LNCaP clone FGC (cell line): ENCODE measurements at regions not wholly inside any gene's neighbourhood (a gene's known extent, or its start where the extent isn't known, plus 50 kb on each side); places are given as distances from the start of the nearest gene placed in this dataset.
"Not testable (repeated sequence)": the region's sequence is repeated elsewhere in the genome, so short reads cannot be mapped to it uniquely, and the experiment has no call there.

Experiments
- DNase-seq: peaks from one replicate; pipeline ENCODE4 v3.0.0-alpha.2; 2011; ENCODE audit warnings: low read depth
- H3K4me3 ChIP-seq: 2 replicates; pipeline ENCODE4 v1.5.1; 2011; ENCODE audit warnings: mild to moderate bottlenecking, low read depth, low read length, control low read depth
- TF ChIP-seq, protein P1 (sequence below): IDR thresholded peaks from 2 replicates; pipeline ENCODE4 v1.5.1; 2012; ENCODE audit warnings: mild to moderate bottlenecking; ENCODE audit not compliant: control insufficient read depth, insufficient read depth; ENCODE audit errors: extremely low read depth

- TF ChIP-seq, protein P1, sequence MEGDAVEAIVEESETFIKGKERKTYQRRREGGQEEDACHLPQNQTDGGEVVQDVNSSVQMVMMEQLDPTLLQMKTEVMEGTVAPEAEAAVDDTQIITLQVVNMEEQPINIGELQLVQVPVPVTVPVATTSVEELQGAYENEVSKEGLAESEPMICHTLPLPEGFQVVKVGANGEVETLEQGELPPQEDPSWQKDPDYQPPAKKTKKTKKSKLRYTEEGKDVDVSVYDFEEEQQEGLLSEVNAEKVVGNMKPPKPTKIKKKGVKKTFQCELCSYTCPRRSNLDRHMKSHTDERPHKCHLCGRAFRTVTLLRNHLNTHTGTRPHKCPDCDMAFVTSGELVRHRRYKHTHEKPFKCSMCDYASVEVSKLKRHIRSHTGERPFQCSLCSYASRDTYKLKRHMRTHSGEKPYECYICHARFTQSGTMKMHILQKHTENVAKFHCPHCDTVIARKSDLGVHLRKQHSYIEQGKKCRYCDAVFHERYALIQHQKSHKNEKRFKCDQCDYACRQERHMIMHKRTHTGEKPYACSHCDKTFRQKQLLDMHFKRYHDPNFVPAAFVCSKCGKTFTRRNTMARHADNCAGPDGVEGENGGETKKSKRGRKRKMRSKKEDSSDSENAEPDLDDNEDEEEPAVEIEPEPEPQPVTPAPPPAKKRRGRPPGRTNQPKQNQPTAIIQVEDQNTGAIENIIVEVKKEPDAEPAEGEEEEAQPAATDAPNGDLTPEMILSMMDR: no peak
- no peak overlapping the region for H3K4me3 ChIP-seq
- no peak for DNase-seq
Measured at GRCh38 chr12:84484798-84485197, 427.8 kb downstream of the SLC6A15 start.

DNA sequence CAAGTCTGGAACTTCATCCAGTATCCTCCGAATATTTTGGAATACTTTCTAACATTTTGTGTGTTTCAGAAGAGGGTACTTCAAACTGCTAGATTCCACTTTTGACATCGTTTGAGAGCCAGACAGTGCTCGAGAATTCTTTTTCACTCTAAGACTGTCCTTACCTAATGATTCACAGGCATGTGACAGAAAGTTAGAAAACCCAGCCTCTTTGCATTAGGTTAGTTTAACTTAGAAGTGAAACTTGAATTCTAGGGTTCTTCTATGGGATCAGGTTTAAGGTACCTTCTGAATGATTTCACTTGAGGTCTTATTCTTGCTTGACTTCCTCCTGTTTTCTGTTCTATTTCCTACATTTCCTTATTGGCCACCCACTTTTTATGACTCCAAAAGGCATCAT lies 431.8 kb downstream of the SLC6A15 start:
- TF ChIP-seq, protein P1: no peak
- DNase-seq: no peak
- no peak overlapping the region for H3K4me3 ChIP-seq

DNA sequence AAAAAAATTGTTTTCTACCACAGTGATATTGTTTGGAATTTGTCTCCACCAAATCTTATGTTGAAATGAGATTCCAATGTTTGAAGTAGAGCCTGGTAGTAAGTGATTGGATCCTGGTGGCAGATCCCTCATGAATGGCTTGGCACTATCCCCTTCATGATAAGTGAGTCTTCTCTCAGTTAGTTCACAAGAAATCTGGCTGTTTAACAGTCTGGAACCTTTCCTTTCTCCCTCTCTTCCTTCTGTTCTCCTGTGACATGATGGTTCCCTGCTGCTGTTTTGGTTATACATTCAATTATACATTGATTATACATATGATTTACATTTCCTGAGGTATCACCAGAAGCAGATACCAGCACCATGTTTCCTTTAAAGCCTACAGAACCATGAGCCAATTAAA lies 442.2 kb downstream of the SLC6A15 start:
- H3K4me3 ChIP-seq: no peak overlapping the region
- no peak for DNase-seq
- TF ChIP-seq, protein P1: no peak

DNA sequence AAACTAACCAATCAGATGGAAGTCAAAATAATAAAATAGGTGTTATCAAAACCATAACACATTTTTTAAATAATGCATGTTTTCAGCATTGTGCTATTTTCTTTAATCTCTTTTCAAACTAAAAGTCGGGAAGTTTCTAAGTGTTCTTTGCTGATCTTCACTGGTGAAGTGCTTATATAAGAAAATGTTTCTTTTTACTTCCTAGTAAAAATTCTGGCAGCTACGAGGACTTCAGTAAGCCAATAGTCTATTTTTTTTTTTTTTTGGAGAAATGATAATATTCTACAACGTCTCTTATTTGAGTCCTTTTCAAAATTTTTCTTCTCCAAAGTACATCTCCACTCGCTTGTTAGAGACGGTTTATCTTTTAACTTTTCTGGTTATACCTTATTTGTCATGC lies 448.0 kb downstream of the SLC6A15 start:
- no peak overlapping the region for H3K4me3 ChIP-seq
- DNase-seq: no peak
- TF ChIP-seq, protein P1: no peak

DNA sequence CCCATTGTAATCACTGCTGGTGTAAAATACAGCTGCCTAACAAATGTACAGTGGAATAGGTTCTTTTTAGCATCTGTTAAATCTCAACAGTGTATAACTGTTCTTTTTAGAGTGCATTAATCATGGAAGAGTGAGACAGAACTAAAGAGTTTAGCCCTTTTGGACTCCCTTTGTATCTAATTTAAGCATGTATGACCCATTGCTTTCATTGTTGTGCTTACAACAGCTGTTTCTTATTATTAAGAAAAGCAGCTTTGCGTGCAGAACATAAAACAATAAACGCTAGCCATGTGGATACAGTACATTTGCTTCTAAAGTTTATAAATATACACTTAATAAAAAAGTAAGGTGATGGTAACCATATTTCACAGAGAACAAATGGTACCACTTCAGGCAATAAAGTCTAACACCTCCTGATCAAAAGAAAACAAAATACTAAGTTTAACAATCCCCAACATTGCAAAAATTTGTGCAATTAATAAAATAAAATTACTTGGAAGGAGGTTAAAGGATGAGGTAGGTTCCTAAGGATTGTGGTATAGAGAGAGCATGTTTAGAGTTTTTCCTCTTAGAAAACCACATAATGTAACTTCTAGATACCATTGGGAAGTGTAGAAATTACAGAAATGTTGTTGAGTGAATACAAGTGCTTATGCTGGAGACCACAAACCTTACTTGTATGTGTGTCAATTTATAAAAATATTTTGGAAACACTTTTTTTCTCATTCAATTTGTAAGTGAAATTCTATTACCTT lies 448.7 kb downstream of the SLC6A15 start:
- H3K4me3 ChIP-seq: no peak overlapping the region
- TF ChIP-seq, protein P1: no peak
- no peak for DNase-seq

- no peak overlapping the region for H3K4me3 ChIP-seq
- TF ChIP-seq, protein P1: no peak
- no peak for DNase-seq
Measured at GRCh38 chr12:84455598-84455997, 457.0 kb downstream of the SLC6A15 start.

GRCh38 chr12:84446478-84446877 lies 466.1 kb downstream of the SLC6A15 start:
- H3K4me3 ChIP-seq: not testable (repeated sequence)

More at GRCh38 chr12:84446478-84446877, 466.1 kb downstream of the SLC6A15 start:
- not testable (repeated sequence) for DNase-seq
